HG03039 (cell line): ENCODE measurements at regions not wholly inside any gene's neighbourhood (a gene's known extent, or its start where the extent isn't known, plus 50 kb on each side); places are given as distances from the start of the nearest gene placed in this dataset.
"Not testable (repeated sequence)": the region's sequence is repeated elsewhere in the genome, so short reads cannot be mapped to it uniquely, and the experiment has no call there.

Experiments used
- ATAC-seq: cut with Tn5 transposase; IDR thresholded peaks from one replicate; pipeline ENCODE4 v1.9.1; 2021; ENCODE audit warnings: mild to moderate bottlenecking, moderate library complexity; ENCODE audit not compliant: unreplicated experiment

GRCh38 chr4:188911199-188911598 is 772.0 kb downstream of the TRIML1 start:
- ATAC-seq, result no peak

GRCh38 chr4:188911707-188912106 is 772.5 kb downstream of the TRIML1 start:
- no peak for ATAC-seq

GRCh38 chr4:188915175-188915574 is 775.9 kb downstream of the TRIML1 start:
- ATAC-seq, result no peak

- no peak for ATAC-seq
Measured at GRCh38 chr4:188918787-188919186, 779.5 kb downstream of the TRIML1 start.

- ATAC-seq, result no peak
Measured at GRCh38 chr4:188930822-188931221, 791.6 kb downstream of the TRIML1 start.

- ATAC-seq, result no peak
Measured at GRCh38 chr4:188934320-188934962, 795.2 kb downstream of the TRIML1 start.

- no peak for ATAC-seq
Measured at GRCh38 chr4:188941524-188942119, 802.4 kb downstream of the TRIML1 start.

- no peak for ATAC-seq
Measured at GRCh38 chr4:188942606-188943005, 803.4 kb downstream of the TRIML1 start.

GRCh38 chr4:188949596-188949995 is 810.4 kb downstream of the TRIML1 start:
- no peak for ATAC-seq

- ATAC-seq, result no peak
Measured at GRCh38 chr4:188955066-188955465, 815.8 kb downstream of the TRIML1 start.

- ATAC-seq, result no peak
Measured at GRCh38 chr4:188956566-188956965, 817.3 kb downstream of the TRIML1 start.

GRCh38 chr4:188958346-188958745 is 819.1 kb downstream of the TRIML1 start:
- no peak for ATAC-seq

GRCh38 chr4:188959424-188959823 is 820.2 kb downstream of the TRIML1 start:
- ATAC-seq, result no peak

- no peak for ATAC-seq
Measured at GRCh38 chr4:188960411-188961093, 821.3 kb downstream of the TRIML1 start.

- ATAC-seq, result no peak
Measured at GRCh38 chr4:188971125-188971524, 831.9 kb downstream of the TRIML1 start.

GRCh38 chr4:188975271-188975670 is 836.0 kb downstream of the TRIML1 start:
- ATAC-seq, result no peak

- ATAC-seq, result no peak
Measured at GRCh38 chr4:188976644-188977115, 837.4 kb downstream of the TRIML1 start.

GRCh38 chr4:188977232-188977631 is 838.0 kb downstream of the TRIML1 start:
- not testable (repeated sequence) for ATAC-seq

- no peak for ATAC-seq
Measured at GRCh38 chr4:188984518-188984917, 845.3 kb downstream of the TRIML1 start.

- ATAC-seq, result no peak
Measured at GRCh38 chr4:188986271-188986689, 847.0 kb downstream of the TRIML1 start.

GRCh38 chr4:188987011-188987410 is 847.8 kb downstream of the TRIML1 start:
- no peak for ATAC-seq

- no peak for ATAC-seq
Measured at GRCh38 chr4:188988131-188988530, 848.9 kb downstream of the TRIML1 start.
